ENCODE measurements at regions not wholly inside any gene's neighbourhood (a gene's known extent, or its start where the extent isn't known, plus 50 kb on each side); places are given as distances from the start of the nearest gene placed in this dataset.

DNA sequence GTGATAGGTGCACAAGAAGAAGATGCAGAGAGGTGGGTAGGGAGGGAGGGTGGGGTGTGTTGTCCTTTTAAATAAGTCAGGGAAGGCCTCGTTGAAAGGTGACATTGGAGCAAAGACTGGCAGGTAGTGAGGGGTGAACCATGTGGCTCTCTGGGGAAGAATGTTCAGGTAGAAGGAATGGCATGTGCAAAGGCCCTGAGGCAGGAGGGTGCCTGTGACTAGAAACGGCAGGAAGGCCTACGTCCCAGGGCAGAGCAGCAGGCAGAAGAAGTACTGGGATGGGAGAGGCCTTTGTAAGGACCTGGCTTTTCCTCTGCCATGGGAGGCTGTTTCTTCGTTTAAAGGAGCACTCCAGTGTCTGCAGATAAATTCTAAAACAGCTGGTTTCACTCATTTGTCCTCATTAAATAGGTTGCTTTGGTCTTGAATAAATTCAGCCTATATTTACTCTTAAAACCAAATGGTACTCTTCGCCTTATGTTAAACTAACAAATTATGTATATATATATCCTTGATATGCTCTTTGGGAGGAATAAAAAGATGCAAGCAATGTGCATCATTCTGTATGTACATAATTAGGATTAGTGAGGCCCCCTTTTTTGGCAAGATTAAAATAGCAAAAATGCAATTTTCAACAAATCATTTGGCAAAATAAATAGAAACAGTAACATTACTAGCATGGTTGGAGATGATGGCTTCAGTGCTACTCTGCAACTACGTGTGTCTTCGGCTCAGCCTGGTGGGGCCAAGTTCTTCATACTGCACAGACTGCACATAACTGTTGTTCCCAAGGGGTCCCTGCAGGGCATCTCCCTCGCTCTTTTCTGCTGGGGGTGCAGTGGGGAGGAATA lies 151.4 kb downstream of the KLF13 start:
- no peaks in the 10 kb centered on the region for H3K4me1 ChIP-seq (ENCODE audit: control insufficient read depth, extremely low read depth, insufficient read depth, low read length)
- no peaks in the 10 kb centered on the region for H4K20me1 ChIP-seq (replicated peaks; ENCODE audit: control insufficient read depth, extremely low read depth, insufficient read depth, low read length)
- no peak for DNase-seq (ENCODE audit: low read depth, low spot score)
- FAIRE-seq, result no peak
- no TSS peak for BruUV-seq (replicated peaks)
- ChIA-PET CTCF (interaction anchor here (1.1 to 3.5 kb wide), 2 partner anchors 10 to 43 kb away, joined by 3 to 14 read pairs; no protein-coding TSS in a partner anchor), POLR2A (no interaction called here)
- dilution Hi-C loops (cut with MboI; ENCODE audit: extremely low pct_ligation_motif_present, low sequenced_read_pairs), result loop anchor here (25.0 kb wide), 1 partner anchor 266 kb away; no protein-coding TSS in a partner anchor
- intact Hi-C loops (cut with micrococcal nuclease), result no loop called here
- no peaks in the 10 kb centered on the region for H3K79me2 ChIP-seq (ENCODE audit: control insufficient read depth, insufficient read depth, low read length)
- H3K36me3 ChIP-seq (ENCODE audit: control insufficient read depth in 2 of 2, extremely low read depth in 1 of 2, insufficient read depth in 2 of 2, low read length in 2 of 2), result no peaks in the 10 kb centered on the region
- H3K9ac ChIP-seq (replicated peaks; ENCODE audit: extremely low read depth, insufficient read depth, low read length), result no peak overlapping the region
- no peaks in the 10 kb centered on the region for H3K9me3 ChIP-seq (replicated peaks; ENCODE audit: control insufficient read depth, insufficient read depth, low read length)
- TF ChIP-seq EZH2 (IDR thresholded peaks at IDR 0.05; ENCODE audit: borderline replicate concordance, low read depth, low read length, severe bottlenecking), result no peak
- no peak for TF ChIP-seq POLR2A (IDR thresholded peaks at IDR 0.05; ENCODE audit: low read depth, low read length)
- TF ChIP-seq FOS (IDR thresholded peaks at IDR 0.05; ENCODE audit: borderline replicate concordance, insufficient read depth, low read length), result no peak
- TF ChIP-seq, protein P1, sequence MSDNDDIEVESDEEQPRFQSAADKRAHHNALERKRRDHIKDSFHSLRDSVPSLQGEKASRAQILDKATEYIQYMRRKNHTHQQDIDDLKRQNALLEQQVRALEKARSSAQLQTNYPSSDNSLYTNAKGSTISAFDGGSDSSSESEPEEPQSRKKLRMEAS (IDR thresholded peaks at IDR 0.05; ENCODE audit: insufficient read depth, insufficient read length), result no peak
- TF ChIP-seq JUN (IDR thresholded peaks at IDR 0.05; ENCODE audit: borderline replicate concordance, insufficient read depth, insufficient read length, low read depth), result no peak
- TF ChIP-seq, protein P2, sequence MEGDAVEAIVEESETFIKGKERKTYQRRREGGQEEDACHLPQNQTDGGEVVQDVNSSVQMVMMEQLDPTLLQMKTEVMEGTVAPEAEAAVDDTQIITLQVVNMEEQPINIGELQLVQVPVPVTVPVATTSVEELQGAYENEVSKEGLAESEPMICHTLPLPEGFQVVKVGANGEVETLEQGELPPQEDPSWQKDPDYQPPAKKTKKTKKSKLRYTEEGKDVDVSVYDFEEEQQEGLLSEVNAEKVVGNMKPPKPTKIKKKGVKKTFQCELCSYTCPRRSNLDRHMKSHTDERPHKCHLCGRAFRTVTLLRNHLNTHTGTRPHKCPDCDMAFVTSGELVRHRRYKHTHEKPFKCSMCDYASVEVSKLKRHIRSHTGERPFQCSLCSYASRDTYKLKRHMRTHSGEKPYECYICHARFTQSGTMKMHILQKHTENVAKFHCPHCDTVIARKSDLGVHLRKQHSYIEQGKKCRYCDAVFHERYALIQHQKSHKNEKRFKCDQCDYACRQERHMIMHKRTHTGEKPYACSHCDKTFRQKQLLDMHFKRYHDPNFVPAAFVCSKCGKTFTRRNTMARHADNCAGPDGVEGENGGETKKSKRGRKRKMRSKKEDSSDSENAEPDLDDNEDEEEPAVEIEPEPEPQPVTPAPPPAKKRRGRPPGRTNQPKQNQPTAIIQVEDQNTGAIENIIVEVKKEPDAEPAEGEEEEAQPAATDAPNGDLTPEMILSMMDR (IDR thresholded peaks at IDR 0.05; ENCODE audit: extremely low read depth in 1 of 2, insufficient read depth in 1 of 2, low read depth in 1 of 2, low read length in 2 of 2), result no peak
- no peak for TF ChIP-seq MYC (IDR thresholded peaks at IDR 0.05; ENCODE audit: low read depth, low read length)
- TF ChIP-seq GATA2 (IDR thresholded peaks at IDR 0.05; ENCODE audit: insufficient read depth, insufficient read length, low read depth, low read length), result no peak
- no peak for TF ChIP-seq POLR2AphosphoS5 (IDR thresholded peaks at IDR 0.05; ENCODE audit: insufficient read depth, low read depth, low read length)
- no peak overlapping the region for H3K4me3 ChIP-seq (replicated peaks in 1 of 3; ENCODE audit: insufficient read depth in 1 of 3, low read depth in 1 of 3, low read length in 3 of 3)
- H3K27ac ChIP-seq (ENCODE audit: insufficient read depth, low read depth, low read length), result no peak overlapping the region
- H3K27me3 ChIP-seq (ENCODE audit: control insufficient read depth in 2 of 2, insufficient read depth in 2 of 2, low read length in 2 of 2), result peaks cover 13 to 25% of the 10 kb centered on the region in 2 experiments
- no peaks in the 10 kb centered on the region for H3K9me1 ChIP-seq (replicated peaks; ENCODE audit: control insufficient read depth, extremely low read depth, insufficient read depth, low read length)
- no peak overlapping the region for H2AFZ ChIP-seq (ENCODE audit: low read depth, low read length)
- no peak overlapping the region for H3K4me2 ChIP-seq (ENCODE audit: insufficient read depth, low read length)

Measured in endothelial cell of umbilical vein (primary cell).